ENCODE measurements at regions not wholly inside any gene's neighbourhood (a gene's known extent, or its start where the extent isn't known, plus 50 kb on each side); places are given as distances from the start of the nearest gene placed in this dataset.

- TF ChIP-seq, protein P1, sequence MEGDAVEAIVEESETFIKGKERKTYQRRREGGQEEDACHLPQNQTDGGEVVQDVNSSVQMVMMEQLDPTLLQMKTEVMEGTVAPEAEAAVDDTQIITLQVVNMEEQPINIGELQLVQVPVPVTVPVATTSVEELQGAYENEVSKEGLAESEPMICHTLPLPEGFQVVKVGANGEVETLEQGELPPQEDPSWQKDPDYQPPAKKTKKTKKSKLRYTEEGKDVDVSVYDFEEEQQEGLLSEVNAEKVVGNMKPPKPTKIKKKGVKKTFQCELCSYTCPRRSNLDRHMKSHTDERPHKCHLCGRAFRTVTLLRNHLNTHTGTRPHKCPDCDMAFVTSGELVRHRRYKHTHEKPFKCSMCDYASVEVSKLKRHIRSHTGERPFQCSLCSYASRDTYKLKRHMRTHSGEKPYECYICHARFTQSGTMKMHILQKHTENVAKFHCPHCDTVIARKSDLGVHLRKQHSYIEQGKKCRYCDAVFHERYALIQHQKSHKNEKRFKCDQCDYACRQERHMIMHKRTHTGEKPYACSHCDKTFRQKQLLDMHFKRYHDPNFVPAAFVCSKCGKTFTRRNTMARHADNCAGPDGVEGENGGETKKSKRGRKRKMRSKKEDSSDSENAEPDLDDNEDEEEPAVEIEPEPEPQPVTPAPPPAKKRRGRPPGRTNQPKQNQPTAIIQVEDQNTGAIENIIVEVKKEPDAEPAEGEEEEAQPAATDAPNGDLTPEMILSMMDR (conservative IDR thresholded peaks at IDR 0.05) = no peak
- no peak for TF ChIP-seq EZH2 (IDR thresholded peaks at IDR 0.05; ENCODE audit: low read depth)
Measured at GRCh38 chr13:109436841-109437240, 349.5 kb downstream of the IRS2 start.
